Panc1 (cell line): ENCODE measurements at regions not wholly inside any gene's neighbourhood (a gene's known extent, or its start where the extent isn't known, plus 50 kb on each side); places are given as distances from the start of the nearest gene placed in this dataset.

Experiments
- REST ChIP-seq, 2 experiments: IDR thresholded peaks; 2 replicates each; pipeline ENCODE4 v1.6.1; 2011 to 2012; ENCODE audit warnings: low read depth in 2 of 2, control low read depth in 1 of 2, low read length in 1 of 2, mild to moderate bottlenecking in 1 of 2, moderate library complexity in 1 of 2; ENCODE audit not compliant: insufficient read depth in 1 of 2
- TCF7L2 ChIP-seq: IDR thresholded peaks from 2 replicates; pipeline ENCODE4 v1.6.1; 2011; ENCODE audit warnings: mild to moderate bottlenecking, low read depth, low read length, inconsistent platforms
- TF ChIP-seq, protein P1 (sequence below): fragments of 450-650 bp; IDR thresholded peaks from 2 replicates; pipeline ENCODE4 v1.5.1; 2017; ENCODE audit warnings: mild to moderate bottlenecking

- TF ChIP-seq, protein P1, sequence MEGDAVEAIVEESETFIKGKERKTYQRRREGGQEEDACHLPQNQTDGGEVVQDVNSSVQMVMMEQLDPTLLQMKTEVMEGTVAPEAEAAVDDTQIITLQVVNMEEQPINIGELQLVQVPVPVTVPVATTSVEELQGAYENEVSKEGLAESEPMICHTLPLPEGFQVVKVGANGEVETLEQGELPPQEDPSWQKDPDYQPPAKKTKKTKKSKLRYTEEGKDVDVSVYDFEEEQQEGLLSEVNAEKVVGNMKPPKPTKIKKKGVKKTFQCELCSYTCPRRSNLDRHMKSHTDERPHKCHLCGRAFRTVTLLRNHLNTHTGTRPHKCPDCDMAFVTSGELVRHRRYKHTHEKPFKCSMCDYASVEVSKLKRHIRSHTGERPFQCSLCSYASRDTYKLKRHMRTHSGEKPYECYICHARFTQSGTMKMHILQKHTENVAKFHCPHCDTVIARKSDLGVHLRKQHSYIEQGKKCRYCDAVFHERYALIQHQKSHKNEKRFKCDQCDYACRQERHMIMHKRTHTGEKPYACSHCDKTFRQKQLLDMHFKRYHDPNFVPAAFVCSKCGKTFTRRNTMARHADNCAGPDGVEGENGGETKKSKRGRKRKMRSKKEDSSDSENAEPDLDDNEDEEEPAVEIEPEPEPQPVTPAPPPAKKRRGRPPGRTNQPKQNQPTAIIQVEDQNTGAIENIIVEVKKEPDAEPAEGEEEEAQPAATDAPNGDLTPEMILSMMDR = no peak
- TF ChIP-seq REST (IDR thresholded peaks at IDR 0.05; ENCODE audit: insufficient read depth in 1 of 2, low read depth in 2 of 2, low read length in 1 of 2) (no peak), TCF7L2 (no peak)
Observed at GRCh38 chr6:141347906-141348492, 784.7 kb upstream of the GJE1 start.
